Neuron (in vitro differentiated cells): ENCODE measurements at regions not wholly inside any gene's neighbourhood (a gene's known extent, or its start where the extent isn't known, plus 50 kb on each side); places are given as distances from the start of the nearest gene placed in this dataset.

Experiments used
- H2AFZ ChIP-seq: one replicate; pipeline ENCODE4 v1.6.1; 2013; ENCODE audit warnings: low read depth, mild to moderate bottlenecking, inconsistent platforms, low read length, moderate library complexity
- H3K27me3 ChIP-seq: one replicate; pipeline ENCODE4 v1.6.1; 2013; ENCODE audit warnings: low read length; ENCODE audit not compliant: insufficient read depth
- H3K36me3 ChIP-seq: one replicate; pipeline ENCODE4 v1.6.1; 2013; ENCODE audit warnings: low read length; ENCODE audit not compliant: insufficient read depth
- H3K4me1 ChIP-seq: one replicate; pipeline ENCODE4 v1.6.1; 2013; ENCODE audit warnings: low read length; ENCODE audit not compliant: insufficient read depth
- H3K4me3 ChIP-seq: 2 replicates; pipeline ENCODE4 v1.5.1; 2013; ENCODE audit warnings: mild to moderate bottlenecking, low read length, moderate library complexity
- H3K9me3 ChIP-seq: one replicate; pipeline ENCODE4 v1.6.1; 2013; ENCODE audit warnings: low read length

DNA sequence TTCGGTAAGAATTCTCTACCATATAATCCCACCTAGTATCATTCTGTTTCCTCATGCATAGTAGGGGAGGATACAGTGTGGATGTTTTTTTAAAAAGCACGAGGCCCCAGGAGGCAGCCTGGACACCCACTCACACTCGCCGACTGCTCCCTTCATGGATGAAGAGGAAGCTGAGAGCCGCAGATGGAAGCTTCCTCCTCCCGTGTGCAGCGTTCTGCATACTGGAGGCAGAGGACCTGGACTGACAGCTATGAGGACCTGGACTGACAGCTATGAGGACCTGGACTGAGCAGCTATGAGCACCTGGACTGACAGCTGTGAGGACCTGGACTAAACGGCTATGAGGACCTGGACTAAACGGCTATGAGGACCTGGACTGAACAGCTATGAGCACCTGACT is 234.4 kb downstream of the NDUFA10 start:
- Histone ChIP-seq H3K9me3 (peaks cover 2% of the 10 kb centered on the region), H3K4me3 (no peak overlapping the region), H2AFZ (no peak overlapping the region), H3K27me3 (peaks cover 11% of the 10 kb centered on the region), H3K4me1 (no peaks in the 10 kb centered on the region), H3K36me3 (no peaks in the 10 kb centered on the region)

DNA sequence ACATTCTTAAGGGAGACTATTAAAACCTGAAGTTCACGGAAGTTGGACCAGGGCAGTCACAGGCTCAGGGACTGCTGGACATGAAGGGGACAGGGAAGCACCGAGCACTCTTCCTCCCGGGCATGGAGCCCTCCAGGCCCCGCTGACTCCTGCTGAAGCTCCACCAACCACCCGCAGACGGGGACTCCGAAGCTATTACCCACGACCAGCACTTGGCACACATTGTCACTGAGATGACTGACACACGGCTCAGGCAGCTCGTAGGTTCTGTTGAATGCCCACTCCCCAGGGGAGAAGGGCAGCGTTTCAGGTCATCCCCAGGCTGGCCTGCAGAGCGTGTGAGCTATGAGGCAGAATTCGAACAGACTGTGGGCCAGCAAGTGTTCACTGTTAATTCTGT is 234.8 kb downstream of the NDUFA10 start:
- Histone ChIP-seq H3K9me3 (peaks cover 2% of the 10 kb centered on the region), H3K4me3 (no peak overlapping the region), H3K36me3 (no peaks in the 10 kb centered on the region), H3K4me1 (no peaks in the 10 kb centered on the region), H3K27me3 (peaks cover 11% of the 10 kb centered on the region), H2AFZ (no peak overlapping the region)

DNA sequence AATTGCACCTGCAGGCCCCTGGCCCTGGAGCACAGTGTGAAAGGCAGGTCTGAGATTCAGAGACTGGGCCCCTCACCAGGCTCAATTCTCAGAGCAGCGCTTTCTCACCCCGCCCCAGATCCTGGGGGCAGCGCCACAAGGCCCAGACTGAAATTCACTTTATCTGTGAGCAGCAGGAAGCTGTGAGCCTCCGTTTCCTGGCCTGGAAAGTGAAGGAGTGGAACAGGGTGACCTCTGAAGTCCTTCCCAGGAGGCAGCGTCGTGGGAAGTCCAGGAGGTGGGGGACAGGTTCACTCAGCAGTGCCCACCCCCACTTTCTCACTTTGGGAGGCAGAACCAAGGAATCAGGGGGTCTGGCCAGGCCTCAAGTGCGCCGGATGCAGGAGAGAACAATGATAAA is 235.4 kb downstream of the NDUFA10 start:
- no peaks in the 10 kb centered on the region for H3K4me1 ChIP-seq
- no peak overlapping the region for H3K4me3 ChIP-seq
- no peaks in the 10 kb centered on the region for H3K36me3 ChIP-seq
- H3K27me3 ChIP-seq = peaks cover 11% of the 10 kb centered on the region
- no peak overlapping the region for H2AFZ ChIP-seq
- H3K9me3 ChIP-seq = peaks cover 2% of the 10 kb centered on the region

DNA sequence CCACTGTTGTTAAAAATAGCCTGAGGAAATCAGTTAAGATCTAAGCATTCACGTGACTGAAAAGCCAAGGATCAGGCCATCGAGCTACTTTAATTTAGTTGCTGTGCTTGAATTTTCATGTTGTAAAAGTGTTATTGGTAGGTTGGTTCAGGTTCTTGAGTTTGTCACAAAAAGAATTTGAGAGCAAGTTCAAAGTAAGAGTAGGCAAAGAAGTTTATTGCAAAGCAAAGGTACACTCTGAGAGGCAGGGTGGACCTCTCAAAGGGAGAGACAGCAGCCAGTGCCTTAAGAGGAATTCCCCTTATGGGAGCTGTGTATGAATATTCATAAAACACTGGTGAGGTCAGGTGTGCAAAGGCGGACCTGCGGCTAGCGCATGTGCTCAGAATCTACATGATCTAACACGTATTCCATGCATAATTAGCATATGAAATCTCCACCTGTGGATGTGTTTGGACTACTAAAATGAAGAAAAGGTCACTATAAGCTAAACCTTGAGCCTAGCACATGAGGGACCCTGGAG is 236.5 kb downstream of the NDUFA10 start:
- no peaks in the 10 kb centered on the region for H3K4me1 ChIP-seq
- no peaks in the 10 kb centered on the region for H3K36me3 ChIP-seq
- no peak overlapping the region for H3K4me3 ChIP-seq
- peaks cover 11% of the 10 kb centered on the region for H3K27me3 ChIP-seq
- no peak overlapping the region for H2AFZ ChIP-seq
- peaks cover 2% of the 10 kb centered on the region for H3K9me3 ChIP-seq

DNA sequence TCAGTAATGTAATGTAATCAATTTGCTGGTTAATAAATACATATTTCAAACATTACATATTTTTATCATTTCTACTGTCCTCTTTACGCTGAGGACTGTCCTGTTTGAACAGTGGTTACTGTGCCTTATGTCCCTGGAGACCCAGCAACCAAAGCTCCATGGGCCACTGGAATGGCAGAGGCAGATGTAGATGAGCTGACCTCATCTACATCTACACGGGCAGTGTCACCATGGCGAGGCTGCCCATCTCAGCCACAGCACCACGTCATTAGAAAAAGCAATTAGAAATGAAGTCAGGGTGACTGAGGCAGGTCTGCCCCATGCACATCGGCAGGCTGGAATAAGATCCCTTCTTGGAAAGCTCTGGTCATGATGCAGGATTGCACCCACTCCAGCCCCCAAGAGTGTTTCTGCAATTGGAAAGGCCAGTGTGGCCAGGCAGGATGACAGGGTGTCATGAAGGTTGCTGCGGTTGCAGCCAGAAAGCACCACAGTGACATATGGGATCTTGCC is 237.5 kb downstream of the NDUFA10 start:
- Histone ChIP-seq H3K9me3 (peaks cover 2% of the 10 kb centered on the region), H2AFZ (no peak overlapping the region), H3K4me1 (no peaks in the 10 kb centered on the region), H3K36me3 (no peaks in the 10 kb centered on the region), H3K4me3 (no peak overlapping the region), H3K27me3 (peaks cover 11% of the 10 kb centered on the region)

DNA sequence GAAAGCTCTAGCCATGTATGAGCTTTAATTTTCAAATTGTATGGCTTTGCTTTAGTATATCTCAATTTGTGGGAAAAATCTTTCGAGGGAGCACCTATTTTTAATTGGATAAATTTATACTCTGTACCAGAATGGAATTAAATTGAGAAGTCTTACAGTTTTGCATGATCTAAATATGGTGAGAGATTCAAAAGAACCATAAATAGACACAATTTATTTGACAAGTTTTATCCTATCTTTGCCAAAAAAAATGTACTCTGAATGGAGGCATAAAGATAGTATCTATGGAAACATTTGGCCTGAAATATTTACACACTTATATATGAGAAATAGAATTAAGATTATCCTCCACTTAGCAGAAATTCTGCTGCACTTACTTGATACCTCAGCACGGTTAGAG is 238.4 kb downstream of the NDUFA10 start:
- peaks cover 2% of the 10 kb centered on the region for H3K9me3 ChIP-seq
- H2AFZ ChIP-seq = no peak overlapping the region
- H3K27me3 ChIP-seq = peaks cover 5% of the 10 kb centered on the region
- no peaks in the 10 kb centered on the region for H3K4me1 ChIP-seq
- no peaks in the 10 kb centered on the region for H3K36me3 ChIP-seq
- H3K4me3 ChIP-seq = no peak overlapping the region

DNA sequence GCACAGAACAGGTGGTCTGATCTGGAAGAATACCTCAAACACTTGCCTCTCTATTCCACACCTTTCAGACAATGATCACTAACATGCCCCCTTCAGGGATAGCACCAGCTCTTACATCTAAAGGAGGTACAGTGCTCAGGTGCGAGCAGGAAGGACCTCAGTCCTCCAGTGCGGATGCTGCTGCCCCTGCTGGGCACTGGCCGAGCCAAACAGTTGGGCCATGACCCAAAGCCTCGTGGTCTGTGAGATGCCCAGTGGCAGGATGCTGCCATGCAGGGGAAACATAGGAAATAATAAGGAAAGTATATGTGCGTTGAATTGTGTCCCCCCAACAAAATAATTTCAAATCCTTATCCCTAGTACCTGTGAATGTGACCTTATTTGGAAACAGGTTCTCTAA is 243.7 kb downstream of the NDUFA10 start:
- peaks cover 2% of the 10 kb centered on the region for H3K27me3 ChIP-seq
- H3K9me3 ChIP-seq = peaks cover 2% of the 10 kb centered on the region
- H3K4me3 ChIP-seq = no peak overlapping the region
- no peak overlapping the region for H2AFZ ChIP-seq
- no peaks in the 10 kb centered on the region for H3K4me1 ChIP-seq
- no peaks in the 10 kb centered on the region for H3K36me3 ChIP-seq

DNA sequence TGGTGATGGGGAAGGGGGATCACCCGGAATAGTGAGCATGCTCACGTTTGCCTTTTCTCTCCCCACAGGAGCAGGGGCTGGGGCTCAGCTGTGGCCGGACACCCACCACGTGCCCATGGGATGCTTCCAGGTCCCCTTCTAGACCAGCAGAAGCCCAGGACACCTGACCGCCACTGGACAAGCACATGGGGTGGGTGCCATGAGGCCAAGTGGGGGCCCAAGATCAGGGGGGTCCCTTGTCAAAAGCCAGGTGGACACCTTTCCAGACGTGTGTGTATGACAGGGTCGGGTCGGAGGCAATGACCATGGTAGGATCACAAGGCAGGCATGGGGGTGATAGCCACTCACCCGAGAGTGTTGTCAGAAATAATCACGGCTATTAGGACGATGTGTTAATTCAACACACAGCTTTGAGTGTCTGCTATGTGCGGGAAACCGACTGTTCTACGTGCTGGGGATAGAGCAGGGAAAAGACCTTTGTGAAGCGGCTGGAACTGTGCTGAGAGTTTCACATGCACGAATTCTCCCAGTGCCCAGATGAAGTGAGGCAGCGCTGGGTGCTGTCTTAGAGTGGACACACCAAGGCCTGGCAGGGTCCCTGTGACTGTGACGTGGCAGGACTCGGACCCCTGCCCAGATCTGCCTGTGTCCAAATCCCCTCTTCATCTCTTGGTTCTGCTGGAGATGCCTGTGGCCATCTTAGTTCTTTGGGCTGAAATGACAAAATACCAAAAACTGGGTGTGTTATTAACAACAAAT is 244.7 kb downstream of the NDUFA10 start:
- H3K4me3 ChIP-seq = no peak overlapping the region
- peaks cover 2% of the 10 kb centered on the region for H3K27me3 ChIP-seq
- H3K9me3 ChIP-seq = no peaks in the 10 kb centered on the region
- H2AFZ ChIP-seq = no peak overlapping the region
- no peaks in the 10 kb centered on the region for H3K36me3 ChIP-seq
- H3K4me1 ChIP-seq = no peaks in the 10 kb centered on the region

DNA sequence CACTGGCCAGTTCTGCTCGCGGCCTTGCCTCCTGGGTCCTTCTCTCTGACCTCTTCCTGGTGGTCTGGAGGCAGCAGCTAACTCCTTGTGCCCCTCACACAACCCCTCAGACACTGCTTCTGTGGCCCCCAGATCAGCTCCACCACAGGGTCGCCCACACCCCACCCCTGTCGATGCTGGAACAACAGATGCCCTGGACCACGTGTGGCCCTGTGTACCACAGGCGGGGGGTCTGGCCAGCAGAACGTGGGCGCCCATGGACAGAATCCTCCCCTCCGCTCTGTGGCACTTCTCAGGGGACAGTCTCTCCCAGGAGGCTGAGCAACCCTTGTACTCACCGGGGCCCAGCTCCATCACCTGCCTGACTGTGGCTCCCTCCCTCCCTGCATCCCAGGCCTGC is 245.6 kb downstream of the NDUFA10 start:
- Histone ChIP-seq H3K4me1 (no peaks in the 10 kb centered on the region), H3K9me3 (no peaks in the 10 kb centered on the region), H3K4me3 (no peak overlapping the region), H2AFZ (no peak overlapping the region), H3K27me3 (peaks cover 2% of the 10 kb centered on the region), H3K36me3 (no peaks in the 10 kb centered on the region)

DNA sequence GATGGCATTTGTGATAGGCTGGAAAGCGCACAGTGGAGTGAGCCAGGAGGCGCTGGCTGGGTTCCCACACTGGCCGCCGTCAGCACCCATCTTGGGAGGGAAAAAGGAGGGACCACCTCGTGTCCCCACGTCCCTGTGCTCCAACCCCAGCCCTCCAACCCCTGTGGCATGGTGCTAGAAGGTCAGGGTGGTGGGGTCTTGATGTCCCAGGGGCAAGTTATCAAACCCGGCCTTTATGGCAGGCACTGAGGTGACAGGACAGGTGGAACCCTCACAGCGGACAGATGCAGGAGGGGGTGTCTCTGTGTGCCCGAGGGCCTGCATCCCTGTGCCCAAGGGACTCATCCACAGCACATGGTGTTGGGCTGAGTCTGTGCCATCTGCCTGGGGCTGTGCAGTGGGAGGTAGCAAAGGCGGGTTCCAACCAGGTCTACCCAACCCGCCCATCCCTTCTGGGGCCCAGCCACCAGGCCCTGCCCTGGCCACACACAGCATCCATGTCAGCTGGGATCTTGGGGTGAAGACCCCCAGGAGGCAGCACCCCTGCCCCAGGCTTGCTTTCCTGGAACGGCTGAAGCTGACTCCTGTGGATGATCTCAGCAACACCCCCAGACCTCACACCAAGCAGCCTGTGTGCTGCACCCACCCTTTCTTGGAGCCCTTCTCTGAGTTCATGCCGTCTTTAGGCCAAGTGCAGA is 246.1 kb downstream of the NDUFA10 start:
- Histone ChIP-seq H3K36me3 (no peaks in the 10 kb centered on the region), H3K27me3 (peaks cover 2% of the 10 kb centered on the region), H3K4me1 (no peaks in the 10 kb centered on the region), H3K9me3 (no peaks in the 10 kb centered on the region), H3K4me3 (no peak overlapping the region), H2AFZ (no peak overlapping the region)

DNA sequence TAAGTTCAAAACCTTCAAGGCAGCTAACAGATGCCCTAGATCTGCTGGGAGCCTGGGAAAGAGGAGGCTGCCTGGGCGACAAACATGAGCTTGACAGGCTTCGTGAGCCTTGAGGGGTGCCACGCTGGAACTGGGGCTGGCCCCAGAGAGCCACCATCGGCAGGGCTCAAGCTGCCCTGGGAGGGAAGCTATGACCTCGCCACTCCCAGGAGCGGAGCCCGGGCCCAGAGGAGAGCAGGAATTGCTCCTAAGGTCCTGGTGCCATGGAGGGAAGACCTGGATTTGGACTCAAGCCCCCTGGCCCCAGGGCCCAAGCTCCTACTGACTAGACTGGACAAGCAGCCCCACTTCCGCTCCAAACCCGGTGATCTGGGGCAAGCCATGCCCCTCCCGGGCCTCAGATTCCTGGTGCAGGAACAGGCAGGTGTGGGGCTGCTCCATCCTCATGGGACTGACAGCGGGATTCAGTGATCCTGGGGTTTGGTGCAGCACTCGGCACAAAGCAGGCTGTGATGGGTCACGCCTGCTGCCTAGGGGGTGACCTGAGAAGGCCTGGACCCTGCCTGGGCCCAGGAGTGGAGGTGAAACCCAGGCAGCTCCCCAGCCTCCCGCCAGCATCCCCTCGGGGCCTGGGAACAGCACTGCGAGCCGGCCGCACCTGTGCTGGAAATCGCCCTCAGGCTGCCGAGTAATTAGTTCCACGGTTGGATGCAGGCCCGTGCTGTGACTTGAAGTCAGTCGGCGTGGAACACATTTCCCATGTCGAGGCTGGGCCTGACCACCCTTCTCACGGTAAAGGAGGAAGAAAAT is 246.9 kb downstream of the NDUFA10 start:
- no peaks in the 10 kb centered on the region for H3K9me3 ChIP-seq
- no peaks in the 10 kb centered on the region for H3K36me3 ChIP-seq
- no peaks in the 10 kb centered on the region for H3K4me1 ChIP-seq
- H2AFZ ChIP-seq = no peak overlapping the region
- H3K27me3 ChIP-seq = peaks cover 2% of the 10 kb centered on the region
- H3K4me3 ChIP-seq = no peak overlapping the region

DNA sequence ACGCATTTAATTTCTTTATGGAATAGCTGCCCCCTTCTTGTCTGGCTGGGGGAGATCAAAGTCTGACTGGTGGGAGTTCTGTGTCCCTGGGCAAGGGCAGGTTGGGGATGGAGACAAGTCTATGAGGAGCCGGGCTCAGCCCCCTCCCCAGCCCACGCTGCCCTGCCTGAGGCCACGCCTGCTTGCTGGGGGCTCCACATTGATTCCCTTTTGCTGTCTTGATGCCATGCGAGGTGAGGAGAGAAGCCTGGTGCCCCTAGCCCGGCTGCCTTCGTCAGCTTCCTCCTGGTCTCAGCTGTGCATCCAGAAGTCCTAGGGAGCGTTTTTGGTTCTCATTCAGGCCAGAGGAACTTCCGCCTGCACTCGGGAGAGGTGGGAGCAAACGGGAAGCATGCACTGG is 247.9 kb downstream of the NDUFA10 start:
- Histone ChIP-seq H3K9me3 (no peaks in the 10 kb centered on the region), H3K36me3 (no peaks in the 10 kb centered on the region), H3K4me1 (no peaks in the 10 kb centered on the region), H2AFZ (no peak overlapping the region), H3K4me3 (no peak overlapping the region), H3K27me3 (peaks cover 2% of the 10 kb centered on the region)
